ENCODE measurements at regions not wholly inside any gene's neighbourhood (a gene's known extent, or its start where the extent isn't known, plus 50 kb on each side); places are given as distances from the start of the nearest gene placed in this dataset.
"Not testable (repeated sequence)": the region's sequence is repeated elsewhere in the genome, so short reads cannot be mapped to it uniquely, and the experiment has no call there.

- DNase-seq = not testable (repeated sequence)
Observed at GRCh38 chr21:6486821-6487220, 4034.6 kb upstream of the TPTE start.

DNA sequence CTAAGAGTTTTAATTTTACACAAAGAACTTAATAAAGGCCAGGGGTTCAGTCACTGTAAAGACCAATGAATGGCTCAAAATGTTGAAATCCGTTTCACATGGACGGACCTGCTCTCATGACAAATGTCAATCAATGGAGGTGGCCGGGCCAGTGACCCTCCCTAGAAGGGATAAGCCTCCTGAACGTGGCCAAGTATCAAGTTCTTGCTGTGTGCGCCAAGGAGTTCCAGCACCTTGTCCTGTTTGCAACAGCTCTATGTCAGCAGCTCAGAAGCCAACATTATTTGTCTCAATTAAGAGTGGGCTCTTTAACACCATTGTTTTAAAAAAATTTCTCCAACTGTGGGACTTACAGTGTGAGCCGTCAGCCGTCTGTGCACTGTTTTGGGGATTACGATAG, 4028.7 kb upstream of the TPTE start:
- DNase-seq = not testable (repeated sequence)

GRCh38 chr21:6493957-6494356, 4027.4 kb upstream of the TPTE start:
- DNase-seq = not testable (repeated sequence)

- DNase-seq = not testable (repeated sequence)
Observed at GRCh38 chr21:6496356-6496755, 4025.0 kb upstream of the TPTE start.

DNA sequence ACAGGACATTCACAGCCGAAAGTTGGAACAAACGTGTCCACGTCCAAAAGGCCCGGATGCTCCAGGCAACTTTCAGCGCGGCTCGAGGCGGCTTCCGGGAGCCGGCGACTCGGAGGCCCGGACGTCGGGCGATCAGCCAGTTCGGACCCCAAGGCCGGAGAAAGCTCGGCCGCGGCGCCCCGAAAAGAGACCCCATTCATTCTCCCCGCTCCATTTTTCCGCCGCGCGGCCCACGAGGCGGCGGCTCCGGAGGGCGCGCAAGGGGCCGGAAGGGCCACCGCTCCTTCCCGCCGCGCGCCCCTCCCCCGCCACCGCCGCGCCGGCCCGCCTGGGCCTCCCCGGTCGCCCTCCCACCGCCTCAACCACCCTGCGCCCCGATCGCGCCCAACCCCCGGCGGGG, 4022.7 kb upstream of the TPTE start:
- DNase-seq = peak; percentile 3

GRCh38 chr21:6499128-6499826, 4022.1 kb upstream of the TPTE start:
- not testable (repeated sequence) for DNase-seq

- DNase-seq = not testable (repeated sequence)
Observed at GRCh38 chr21:6499866-6500265, 4021.5 kb upstream of the TPTE start.

- not testable (repeated sequence) for DNase-seq
Observed at GRCh38 chr21:6500681-6501080, 4020.7 kb upstream of the TPTE start.

- DNase-seq = not testable (repeated sequence)
Observed at GRCh38 chr21:6506167-6506894, 4015.1 kb upstream of the TPTE start.

GRCh38 chr21:6507632-6508031, 4013.8 kb upstream of the TPTE start:
- DNase-seq = not testable (repeated sequence)

- not testable (repeated sequence) for DNase-seq
Observed at GRCh38 chr21:6521777-6522176, 3999.6 kb upstream of the TPTE start.

DNA sequence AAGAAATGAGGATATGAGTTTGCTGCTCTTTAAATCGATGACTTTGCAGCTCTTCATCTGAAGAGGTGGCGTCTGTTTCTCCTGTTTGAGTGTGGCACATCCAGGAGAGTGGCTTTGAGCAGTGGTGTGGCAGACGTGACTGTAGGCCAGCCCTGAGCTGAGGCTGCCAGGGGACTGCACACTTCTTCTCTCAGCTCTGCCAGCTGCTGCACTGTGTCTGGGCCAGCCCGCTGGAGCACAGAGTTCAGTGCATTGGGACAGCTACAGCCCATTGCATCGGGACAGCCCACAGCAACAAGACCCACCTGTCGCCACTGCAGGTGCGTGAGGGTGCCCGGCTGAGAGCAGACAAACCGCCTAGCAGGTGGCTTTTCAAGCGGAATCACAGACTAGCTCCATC, 3995.2 kb upstream of the TPTE start:
- not testable (repeated sequence) for DNase-seq

GRCh38 chr21:6530655-6531054, 3990.7 kb upstream of the TPTE start:
- DNase-seq = not testable (repeated sequence)

GRCh38 chr21:6533261-6533660, 3988.1 kb upstream of the TPTE start:
- not testable (repeated sequence) for DNase-seq

DNA sequence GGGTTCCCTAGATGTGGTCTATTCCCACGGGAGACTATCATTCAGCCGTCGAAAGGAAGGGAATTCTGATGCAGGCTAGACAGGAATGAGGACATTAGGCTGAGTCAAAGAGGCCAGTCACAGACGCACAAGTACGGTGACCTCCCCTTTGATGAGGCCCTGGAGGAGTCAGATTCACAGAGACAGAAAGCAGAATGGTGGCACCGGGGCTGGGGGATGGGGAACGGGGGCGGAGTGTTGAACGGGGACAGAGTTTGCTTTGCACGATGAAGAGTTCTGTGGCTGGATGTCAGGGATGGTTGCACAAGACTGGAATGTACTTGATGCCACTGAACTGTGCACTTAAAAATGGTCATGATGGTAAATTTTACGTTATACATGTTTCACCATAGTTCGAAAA, 3983.1 kb upstream of the TPTE start:
- DNase-seq = not testable (repeated sequence)

DNA sequence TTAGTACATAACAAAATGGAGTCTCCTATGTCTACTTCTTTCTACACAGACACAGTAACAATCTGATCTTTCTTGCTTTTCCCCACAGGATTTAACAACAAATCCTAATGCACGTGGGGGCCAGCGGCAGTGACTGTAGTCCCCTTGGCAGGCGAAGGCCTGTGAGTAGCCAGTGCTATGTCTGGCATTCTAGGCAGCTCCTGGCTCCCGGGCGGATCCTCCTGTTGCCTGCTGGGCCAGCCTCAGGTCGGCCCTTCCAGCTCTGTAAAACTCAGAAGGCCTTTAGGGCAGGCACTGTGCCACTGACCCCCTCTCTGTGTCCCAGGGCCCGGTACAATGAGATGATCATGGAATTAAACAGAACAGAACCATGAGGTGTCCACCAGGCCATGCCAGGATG, 3981.7 kb upstream of the TPTE start:
- not testable (repeated sequence) for DNase-seq

DNA sequence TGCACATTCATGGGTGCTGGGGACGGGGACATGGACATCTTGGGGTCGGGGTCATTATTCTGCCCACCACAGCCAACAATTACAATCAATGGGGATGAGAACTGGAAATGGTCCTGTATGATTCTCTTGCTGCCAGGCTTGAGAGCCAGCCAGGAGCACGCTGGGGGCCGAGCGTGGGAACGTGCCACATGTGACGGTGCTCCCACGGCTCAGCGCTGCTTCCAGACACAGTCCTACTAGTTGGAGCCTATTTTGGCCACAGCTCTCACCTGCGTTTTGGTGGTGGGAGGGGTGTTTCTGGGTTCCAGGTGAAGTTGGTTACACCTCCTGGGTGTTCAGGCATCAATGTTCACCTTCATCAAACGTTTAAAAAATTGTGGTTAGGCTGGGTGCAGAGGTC, 3980.3 kb upstream of the TPTE start:
- DNase-seq = not testable (repeated sequence)

DNA sequence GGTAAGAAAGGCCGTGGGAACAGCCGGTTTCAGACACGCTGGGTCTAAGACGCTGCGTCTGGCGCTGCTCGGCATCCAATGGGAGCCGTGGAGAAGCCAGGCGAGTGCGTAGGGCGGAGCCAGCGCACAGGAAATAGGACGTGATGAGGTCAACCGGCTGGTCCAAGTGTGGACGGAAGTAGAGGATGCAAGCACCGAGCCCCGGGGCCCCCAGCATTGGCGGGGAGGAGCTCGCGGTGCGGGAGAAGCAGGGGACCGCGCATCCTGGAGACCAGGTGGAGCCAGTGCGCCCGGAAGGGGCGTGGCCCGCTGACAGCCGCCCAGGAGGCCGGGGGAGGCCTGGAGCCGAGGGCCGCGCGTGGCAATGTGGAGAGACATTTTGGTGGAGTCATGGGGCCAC, 3976.1 kb upstream of the TPTE start:
- DNase-seq = not testable (repeated sequence)

- DNase-seq = not testable (repeated sequence)
Observed at GRCh38 chr21:6551045-6551444, 3970.3 kb upstream of the TPTE start.

DNA sequence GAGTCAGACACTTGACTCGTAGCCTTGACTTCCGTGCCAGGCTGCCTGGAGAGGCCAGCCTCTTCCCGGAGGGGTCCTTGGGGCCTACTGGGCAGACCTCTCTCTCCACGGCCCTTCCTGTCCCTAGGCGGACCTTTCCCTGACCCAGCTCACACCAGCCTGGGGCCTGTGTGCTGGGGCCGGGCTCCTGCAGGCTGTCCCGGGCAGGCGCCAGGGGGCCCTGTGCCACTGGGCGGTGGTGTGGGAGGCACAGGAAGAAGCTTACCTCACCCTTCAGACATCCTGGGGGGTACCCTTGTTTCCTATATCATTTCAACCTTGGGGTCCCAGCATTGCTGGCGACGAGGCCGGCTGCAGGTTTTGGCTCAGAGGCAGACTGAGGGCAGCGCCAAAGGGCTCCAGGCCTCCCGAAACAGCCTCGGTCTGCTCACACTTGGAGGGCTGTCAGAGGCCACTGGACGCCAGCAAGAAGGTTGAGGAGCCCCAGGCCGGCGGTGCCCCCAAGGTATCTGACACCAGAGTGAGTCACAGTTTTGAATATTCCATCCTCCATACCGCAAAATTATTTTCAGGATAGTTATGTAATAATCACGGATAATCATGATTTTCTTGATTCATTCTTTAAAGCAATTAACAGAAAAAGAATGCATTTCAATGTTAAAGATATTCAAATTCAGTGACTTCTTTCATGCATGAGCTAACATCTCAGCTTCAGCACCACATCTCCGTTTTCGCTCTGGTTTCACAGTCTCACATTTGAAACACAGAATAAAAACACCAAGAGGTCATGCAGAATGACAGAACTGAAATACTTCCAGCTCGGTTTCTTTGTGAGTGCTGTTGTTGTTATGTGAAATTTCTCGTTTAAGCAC, 3967.6 kb upstream of the TPTE start:
- not testable (repeated sequence) for DNase-seq

DNA sequence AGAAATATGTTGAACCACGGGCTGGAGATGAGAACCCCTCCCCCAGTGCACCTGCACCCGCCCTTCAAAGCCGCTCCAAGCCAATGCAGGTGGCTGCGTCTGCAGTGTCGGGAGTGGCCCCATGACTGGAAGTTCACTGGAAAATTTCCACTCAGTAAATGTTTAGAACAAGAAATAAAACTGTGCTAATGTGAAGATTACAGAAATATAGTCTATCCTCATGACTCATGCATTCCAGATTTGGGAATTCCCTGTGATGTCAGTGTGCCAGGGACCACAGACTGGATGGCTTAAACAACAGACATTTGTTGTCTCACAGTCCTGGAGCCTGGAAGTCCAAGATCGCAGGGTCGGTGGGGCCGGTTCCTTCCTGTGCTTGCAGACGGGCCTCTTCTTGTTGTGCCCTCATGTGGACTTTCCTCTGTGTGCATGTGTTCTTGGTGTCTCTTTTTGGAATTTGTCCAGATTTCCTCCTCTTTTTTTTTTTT, 3967.0 kb upstream of the TPTE start:
- not testable (repeated sequence) for DNase-seq

DNA sequence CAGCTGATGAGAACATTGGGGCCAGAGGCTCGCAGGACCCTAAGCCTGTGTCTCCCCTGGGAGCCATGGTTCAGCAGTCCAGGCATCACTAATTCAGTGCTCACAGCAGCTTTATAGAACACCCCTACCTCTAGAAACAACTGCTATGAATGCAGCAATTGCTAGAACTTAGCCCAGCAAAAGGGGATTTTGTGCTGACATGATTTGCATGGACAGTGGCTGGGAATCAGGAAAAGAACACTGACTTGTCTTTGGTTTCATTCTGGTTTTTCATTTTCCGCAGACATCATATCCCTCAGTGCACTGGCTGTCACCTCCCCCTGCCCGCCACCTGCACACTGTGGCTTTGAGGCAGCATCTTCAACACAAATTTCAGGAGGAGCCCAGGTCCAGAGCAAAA, 3964.9 kb upstream of the TPTE start:
- DNase-seq = not testable (repeated sequence)

DNA sequence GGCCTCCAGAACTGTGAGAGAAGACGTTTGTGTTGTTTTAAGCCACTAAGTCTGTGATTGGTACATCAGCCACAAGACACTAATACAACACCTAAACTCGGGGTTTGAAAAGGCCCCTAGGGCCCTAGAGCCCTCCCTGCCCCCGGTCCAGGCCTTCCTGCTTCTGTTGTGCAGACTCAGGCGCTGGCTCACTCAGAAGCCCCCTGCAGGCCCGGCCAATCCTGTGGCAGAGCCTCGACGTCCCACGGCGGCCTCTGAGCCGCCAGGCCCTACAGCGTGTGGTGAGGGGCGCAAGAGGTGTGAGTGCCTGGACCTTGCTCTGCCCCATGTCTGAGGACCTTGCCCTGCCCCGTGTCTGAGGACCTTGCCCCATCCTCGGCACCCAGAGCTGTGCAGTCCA, 3964.0 kb upstream of the TPTE start:
- not testable (repeated sequence) for DNase-seq
